Esophagus muscularis mucosa (tissue), 4 donors: ENCODE measurements at regions not wholly inside any gene's neighbourhood (a gene's known extent, or its start where the extent isn't known, plus 50 kb on each side); places are given as distances from the start of the nearest gene placed in this dataset.

Experiments
- DNase-seq: peaks from one replicate; pipeline ENCODE4 v3.0.0-alpha.2; 2017; ENCODE audit errors: extremely low spot score
- H3K27ac ChIP-seq, 4 donors: fragments of 200-600 bp; sonication (generic); replicated peaks in 1 of 4; 1 replicate in 3 of 4; 2 replicates in 1 of 4; pipeline ENCODE4 v1.5.1; 2016 to 2019; ENCODE audit warnings: mild to moderate bottlenecking in 1 of 4
- H3K27me3 ChIP-seq, 4 donors: fragments of 200-600 bp; sonication (generic); one replicate each; pipeline versions ENCODE4 v1.5.1 to v1.6.0; 2016 to 2019
- H3K36me3 ChIP-seq, 4 donors: fragments of 200-600 bp; sonication (generic); one replicate each; pipeline ENCODE4 v1.5.1; 2016 to 2019
- H3K4me1 ChIP-seq, 4 donors: fragments of 200-600 bp; sonication (generic); one replicate each; pipeline ENCODE4 v1.5.1; 2016 to 2019
- H3K4me3 ChIP-seq, 4 donors: fragments of 200-600 bp; sonication (generic); 1 replicate in 2 of 4; 2 replicates in 2 of 4; pipeline ENCODE4 v1.5.1; 2016 to 2019; ENCODE audit warnings: mild to moderate bottlenecking in 4 of 4, moderate library complexity in 1 of 4
- H3K9me3 ChIP-seq, 4 donors: fragments of 200-600 bp; sonication (generic); 1 replicate in 3 of 4; 2 replicates in 1 of 4; pipeline ENCODE4 v1.5.1; 2016 to 2019
- EP300 ChIP-seq: sonication (generic); formaldehyde crosslinking; IDR thresholded peaks from one replicate; pipeline ENCODE4 v1.6.1; 2017; ENCODE audit warnings: antibody characterized with exemption
- POLR2A ChIP-seq: fragments of 450-650 bp; IDR thresholded peaks from one replicate; pipeline ENCODE4 v1.6.1; 2017; ENCODE audit warnings: antibody characterized with exemption, moderate library complexity, mild to moderate bottlenecking, low read depth
- POLR2AphosphoS5 ChIP-seq, 2 donors: sonication (generic); formaldehyde crosslinking; IDR thresholded peaks; one replicate each; pipeline ENCODE4 v1.6.1; 2017; ENCODE audit warnings: antibody characterized with exemption in 2 of 2
- WGBS: methylation state at CpG from one replicate; pipeline ENCODE4 v1.1.5; 2018; 5-methylcytosine and 5-hydroxymethylcytosine counted together
- intact Hi-C: fragments of 100-400 bp; cut with DNase I; formaldehyde crosslinking; loops from one replicate; pipeline ENCODE4 v1.15.1; 2023
- TF ChIP-seq, protein P1 (sequence below), 3 experiments: fragments of 200-600 bp in 2 of 3; fragments of 450-650 bp in 1 of 3; sonication (generic) in 2 of 3; IDR thresholded peaks; one replicate each; pipeline ENCODE4 v1.5.1; 2017 to 2019; ENCODE audit warnings: antibody characterized with exemption in 3 of 3, mild to moderate bottlenecking in 2 of 3, moderate library complexity in 1 of 3

GRCh38 chr4:176475067-176475466 is 155.3 kb downstream of the SPCS3 start:
- WGBS, result 61% methylated on average over 4 of the region's 4 CpGs
- intact Hi-C loops, result no loop called here
- Histone ChIP-seq H3K4me3 (no peak overlapping the region), H3K4me1 (peaks cover 0 to 6% (median 0%) of the 10 kb centered on the region in 4 donors), H3K9me3 (peaks cover 0 to 7% (median 0%) of the 10 kb centered on the region in 4 donors), H3K27ac (no peak overlapping the region), H3K36me3 (no peaks in the 10 kb centered on the region), H3K27me3 (no peaks in the 10 kb centered on the region)
- no peak for DNase-seq
- TF ChIP-seq, protein P1, sequence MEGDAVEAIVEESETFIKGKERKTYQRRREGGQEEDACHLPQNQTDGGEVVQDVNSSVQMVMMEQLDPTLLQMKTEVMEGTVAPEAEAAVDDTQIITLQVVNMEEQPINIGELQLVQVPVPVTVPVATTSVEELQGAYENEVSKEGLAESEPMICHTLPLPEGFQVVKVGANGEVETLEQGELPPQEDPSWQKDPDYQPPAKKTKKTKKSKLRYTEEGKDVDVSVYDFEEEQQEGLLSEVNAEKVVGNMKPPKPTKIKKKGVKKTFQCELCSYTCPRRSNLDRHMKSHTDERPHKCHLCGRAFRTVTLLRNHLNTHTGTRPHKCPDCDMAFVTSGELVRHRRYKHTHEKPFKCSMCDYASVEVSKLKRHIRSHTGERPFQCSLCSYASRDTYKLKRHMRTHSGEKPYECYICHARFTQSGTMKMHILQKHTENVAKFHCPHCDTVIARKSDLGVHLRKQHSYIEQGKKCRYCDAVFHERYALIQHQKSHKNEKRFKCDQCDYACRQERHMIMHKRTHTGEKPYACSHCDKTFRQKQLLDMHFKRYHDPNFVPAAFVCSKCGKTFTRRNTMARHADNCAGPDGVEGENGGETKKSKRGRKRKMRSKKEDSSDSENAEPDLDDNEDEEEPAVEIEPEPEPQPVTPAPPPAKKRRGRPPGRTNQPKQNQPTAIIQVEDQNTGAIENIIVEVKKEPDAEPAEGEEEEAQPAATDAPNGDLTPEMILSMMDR (IDR thresholded peaks at IDR 0.05), result no peak
- no peak for TF ChIP-seq POLR2AphosphoS5 (IDR thresholded peaks at IDR 0.05)
- no peak for TF ChIP-seq EP300
- no peak for TF ChIP-seq POLR2A

DNA sequence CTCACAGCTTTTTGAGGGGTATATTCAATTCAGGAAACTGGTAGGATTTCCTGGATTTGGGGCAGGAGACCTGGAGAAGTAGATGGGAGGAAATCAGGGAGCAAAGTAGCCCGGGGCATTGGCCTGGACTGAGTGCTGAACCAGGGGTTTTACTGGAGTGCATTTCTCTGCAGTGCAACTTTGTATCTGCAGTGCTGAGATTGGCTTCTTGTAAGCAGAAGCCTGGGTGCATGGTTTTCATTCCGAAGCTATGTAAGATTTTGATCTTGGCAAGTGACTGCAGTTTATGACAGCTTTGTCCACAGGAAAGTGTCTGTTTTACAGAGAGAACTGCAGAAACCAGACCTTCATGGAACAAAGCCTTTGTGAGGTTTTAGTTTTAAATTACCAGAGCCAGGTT is 158.3 kb downstream of the SPCS3 start:
- H3K27ac ChIP-seq, result no peak overlapping the region
- no peaks in the 10 kb centered on the region for H3K36me3 ChIP-seq
- no peak overlapping the region for H3K4me3 ChIP-seq
- 39% methylated on average over 2 of the region's 2 CpGs for WGBS
- no peak for DNase-seq
- peaks cover 0 to 7% (median 0%) of the 10 kb centered on the region in 4 donors for H3K9me3 ChIP-seq
- intact Hi-C loops, result no loop called here
- peaks cover 0 to 6% (median 0%) of the 10 kb centered on the region in 4 donors for H3K4me1 ChIP-seq
- H3K27me3 ChIP-seq, result no peaks in the 10 kb centered on the region
- TF ChIP-seq, protein P1 (IDR thresholded peaks at IDR 0.05), result no peak
- TF ChIP-seq POLR2A (no peak), POLR2AphosphoS5 (IDR thresholded peaks at IDR 0.05) (no peak), EP300 (no peak)

- no peak for DNase-seq
- Histone ChIP-seq H3K4me1 (peaks cover 0 to 6% (median 0%) of the 10 kb centered on the region in 4 donors), H3K27ac (no peak overlapping the region), H3K4me3 (no peak overlapping the region), H3K36me3 (no peaks in the 10 kb centered on the region), H3K9me3 (peaks cover 0 to 7% (median 0%) of the 10 kb centered on the region in 4 donors), H3K27me3 (no peaks in the 10 kb centered on the region)
- 53% methylated on average over 1 of the region's 1 CpG for WGBS
- TF ChIP-seq EP300 (no peak), POLR2A (no peak), POLR2AphosphoS5 (IDR thresholded peaks at IDR 0.05) (no peak)
- TF ChIP-seq, protein P1 (IDR thresholded peaks at IDR 0.05), result no peak
- intact Hi-C loops, result no loop called here
Measured at GRCh38 chr4:176479767-176480166, 160.0 kb downstream of the SPCS3 start.

- H3K27me3 ChIP-seq, result no peaks in the 10 kb centered on the region
- no peaks in the 10 kb centered on the region for H3K9me3 ChIP-seq
- DNase-seq, result no peak
- H3K27ac ChIP-seq, result no peak overlapping the region
- TF ChIP-seq POLR2A (no peak), EP300 (no peak), POLR2AphosphoS5 (IDR thresholded peaks at IDR 0.05) (no peak)
- TF ChIP-seq, protein P1 (IDR thresholded peaks at IDR 0.05), result no peak
- H3K4me3 ChIP-seq, result no peak overlapping the region
- H3K4me1 ChIP-seq, result peaks cover 0 to 6% (median 0%) of the 10 kb centered on the region in 4 donors
- intact Hi-C loops, result no loop called here
- 90% methylated on average over 3 of the region's 3 CpGs for WGBS
- H3K36me3 ChIP-seq, result no peaks in the 10 kb centered on the region
Measured at GRCh38 chr4:176482972-176483371, 163.2 kb downstream of the SPCS3 start.
